HG03175 (cell line): ENCODE measurements at regions not wholly inside any gene's neighbourhood (a gene's known extent, or its start where the extent isn't known, plus 50 kb on each side); places are given as distances from the start of the nearest gene placed in this dataset.
"Not testable (repeated sequence)": the region's sequence is repeated elsewhere in the genome, so short reads cannot be mapped to it uniquely, and the experiment has no call there.

Source experiments
- ATAC-seq: cut with Tn5 transposase; IDR thresholded peaks from one replicate; pipeline ENCODE4 v1.9.1; 2021; ENCODE audit warnings: mild to moderate bottlenecking, moderate library complexity; ENCODE audit not compliant: unreplicated experiment

- ATAC-seq: no peak
Observed at GRCh38 chr3:174536319-174536718, 322.8 kb upstream of the NAALADL2 start.

- no peak for ATAC-seq
Observed at GRCh38 chr3:174538151-174538550, 321.0 kb upstream of the NAALADL2 start.

- ATAC-seq: no peak
Observed at GRCh38 chr3:174540116-174540908, 318.8 kb upstream of the NAALADL2 start.

DNA sequence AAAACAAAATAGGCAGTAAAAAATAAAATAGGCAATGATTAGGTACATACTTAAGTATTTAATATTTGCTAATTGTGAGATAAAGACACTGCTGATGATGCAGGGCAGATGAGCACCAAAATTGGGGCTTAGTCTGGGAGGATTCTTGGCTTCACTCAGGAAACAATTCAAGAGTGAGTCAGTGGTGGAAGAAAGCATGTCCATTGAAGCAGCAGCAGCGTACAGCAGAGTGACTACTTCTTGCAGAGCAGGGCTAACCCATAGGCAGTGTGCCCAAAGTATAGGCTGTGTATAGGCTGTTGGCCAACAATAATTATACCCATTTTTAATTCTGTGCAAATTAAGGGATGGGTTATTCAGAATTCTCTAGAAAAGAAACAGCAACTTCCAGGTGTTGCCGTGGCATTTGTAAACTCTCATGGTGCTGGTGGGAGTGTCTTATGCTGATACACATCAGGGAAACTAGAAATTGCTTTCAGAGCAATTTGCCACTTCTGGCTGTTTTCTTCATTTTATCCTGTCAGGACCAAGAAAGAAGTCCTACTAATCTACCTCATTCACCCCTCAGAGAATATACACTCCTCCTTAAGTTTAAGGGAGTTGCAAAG, 317.3 kb upstream of the NAALADL2 start:
- no peak for ATAC-seq

- ATAC-seq: no peak
Observed at GRCh38 chr3:174547801-174548435, 311.2 kb upstream of the NAALADL2 start.

DNA sequence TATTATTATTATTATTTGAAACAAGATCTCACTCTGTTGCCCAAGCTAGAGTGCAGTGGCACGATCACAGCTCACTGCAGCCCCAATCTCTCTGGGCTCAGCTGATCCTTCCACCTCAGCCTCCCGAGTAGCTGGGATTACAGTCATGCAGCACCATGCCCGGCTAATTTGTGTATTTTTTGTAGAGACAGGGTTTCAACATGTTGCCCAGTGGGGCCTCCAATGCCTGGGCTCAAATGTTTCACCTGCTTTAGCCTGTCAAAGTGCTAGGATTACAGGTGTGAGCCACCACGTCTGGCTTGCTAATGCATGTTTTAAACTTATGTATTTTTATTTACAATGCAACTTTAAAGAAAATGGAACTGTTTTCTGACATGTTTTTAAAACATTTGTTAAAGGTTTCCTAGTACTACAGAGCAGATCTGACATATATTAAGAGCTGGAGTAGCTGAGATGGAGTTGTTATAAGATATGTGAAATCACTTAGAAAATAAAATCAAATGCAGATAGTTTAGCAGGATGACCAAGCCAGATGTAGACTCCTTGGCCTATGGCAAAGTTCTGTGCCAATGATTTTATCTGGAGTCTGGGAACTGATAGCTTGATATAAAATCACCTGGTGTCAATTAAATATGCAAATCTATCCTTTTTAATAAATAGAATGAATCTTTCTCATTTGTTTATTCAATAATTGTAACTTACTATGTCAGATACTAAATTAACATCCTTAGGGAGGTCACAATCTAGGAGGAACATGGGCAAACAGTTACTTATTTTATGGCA, 310.1 kb upstream of the NAALADL2 start:
- ATAC-seq: no peak

DNA sequence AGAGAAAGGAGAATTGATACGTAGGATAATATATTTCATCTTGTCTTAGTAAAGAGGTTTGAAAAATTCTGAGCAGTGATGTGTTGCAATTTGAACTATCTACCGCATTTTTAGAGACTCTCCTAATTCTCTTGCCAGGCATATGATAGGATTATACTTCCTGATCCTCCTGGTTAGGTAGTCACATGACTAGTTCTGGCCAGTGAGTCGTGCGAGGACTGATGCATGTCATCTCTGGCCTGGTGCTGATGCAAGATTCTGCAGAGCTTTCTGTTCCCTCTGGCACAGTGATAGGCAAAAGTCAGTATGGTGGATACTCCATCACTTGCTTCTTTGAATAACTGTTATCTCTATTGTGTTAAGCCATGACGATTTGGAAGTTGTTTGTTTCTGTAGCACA, 277.6 kb upstream of the NAALADL2 start:
- ATAC-seq: no peak

GRCh38 chr3:174583396-174583795, 275.7 kb upstream of the NAALADL2 start:
- no peak for ATAC-seq

DNA sequence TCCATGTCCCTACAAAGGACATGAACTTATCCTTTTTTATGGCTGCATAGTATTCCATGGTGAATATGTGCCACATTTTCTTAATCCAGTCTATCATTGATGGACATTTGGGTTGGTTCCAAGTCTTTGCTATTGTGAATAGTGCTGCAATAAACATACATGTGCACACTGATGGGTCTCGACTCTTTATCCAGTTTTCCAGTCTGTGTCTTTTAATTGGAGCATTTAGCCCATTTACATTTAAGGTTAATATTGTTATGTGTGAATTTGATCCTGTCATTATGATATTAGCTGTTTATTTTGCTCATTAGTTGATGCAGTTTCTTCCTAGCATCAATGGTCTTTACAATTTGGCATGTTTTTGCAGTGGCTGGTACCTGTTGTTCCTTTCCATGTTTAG, 272.0 kb upstream of the NAALADL2 start:
- ATAC-seq: not testable (repeated sequence)

DNA sequence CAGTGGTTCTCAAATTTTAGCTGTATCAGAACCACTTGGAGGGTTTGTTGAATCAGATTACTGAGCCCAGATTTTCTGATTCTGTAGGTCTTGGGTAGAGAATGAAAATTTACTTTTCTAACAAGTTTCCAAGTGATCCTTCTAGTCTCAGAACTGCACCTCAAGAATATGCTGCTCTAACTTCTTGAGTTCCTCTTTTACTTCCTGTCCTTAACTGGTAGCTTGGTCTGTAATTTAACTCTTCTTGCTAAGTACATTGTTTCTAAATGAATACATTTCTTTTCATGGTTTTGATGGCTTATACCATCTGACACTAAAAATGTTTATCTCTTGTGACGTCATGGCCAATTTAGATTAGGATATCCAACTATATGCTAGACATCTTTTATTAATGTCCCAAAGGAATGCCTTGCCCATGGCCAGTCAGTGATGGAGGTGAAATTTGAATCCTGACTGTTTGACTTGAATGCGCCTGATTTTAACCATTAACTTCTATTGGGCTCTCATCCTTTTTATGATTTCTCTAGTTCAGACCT, 262.6 kb upstream of the NAALADL2 start:
- no peak for ATAC-seq

GRCh38 chr3:174598885-174599439, 260.2 kb upstream of the NAALADL2 start:
- ATAC-seq: no peak

DNA sequence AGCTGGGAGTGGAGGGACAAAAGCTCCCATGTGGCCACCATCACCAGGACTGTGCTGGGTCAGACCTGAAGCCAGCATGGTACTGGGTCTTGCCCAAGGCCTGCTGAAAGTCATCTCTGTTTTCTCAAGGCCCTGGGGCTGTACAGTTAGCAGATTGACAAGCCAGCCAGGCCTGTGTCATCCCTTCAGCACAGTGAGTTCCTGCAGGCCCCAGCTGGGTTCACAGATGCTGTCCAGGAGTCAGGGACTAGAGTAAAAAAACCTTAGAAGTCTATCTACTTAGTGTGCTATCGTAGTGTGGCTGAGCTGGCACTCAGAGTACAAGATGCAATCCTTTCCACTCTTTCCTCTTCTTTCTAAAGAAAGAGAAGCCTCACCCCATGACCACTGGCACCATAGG, 246.0 kb upstream of the NAALADL2 start:
- ATAC-seq: no peak

GRCh38 chr3:174614036-174614435, 245.1 kb upstream of the NAALADL2 start:
- no peak for ATAC-seq

GRCh38 chr3:174618368-174619080, 240.6 kb upstream of the NAALADL2 start:
- ATAC-seq: no peak

DNA sequence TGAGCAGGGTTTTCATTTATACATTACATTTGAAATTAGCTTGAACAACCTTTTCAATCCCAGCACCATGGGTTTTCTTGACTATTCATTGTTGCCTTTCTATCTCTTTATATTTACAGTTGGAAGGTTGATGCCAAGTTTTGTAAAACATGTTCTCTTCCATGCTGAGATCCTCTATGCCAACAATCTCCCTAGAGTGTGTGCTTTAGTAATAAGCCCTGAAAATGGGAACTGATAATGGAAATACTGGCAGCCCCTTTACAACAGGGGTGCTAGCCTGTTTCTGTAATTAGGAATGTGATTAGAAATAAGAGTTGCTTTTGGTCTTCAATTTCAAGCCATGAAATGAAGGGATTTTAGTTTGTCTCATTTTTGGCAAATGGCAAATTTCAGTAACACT, 239.9 kb upstream of the NAALADL2 start:
- ATAC-seq: no peak

DNA sequence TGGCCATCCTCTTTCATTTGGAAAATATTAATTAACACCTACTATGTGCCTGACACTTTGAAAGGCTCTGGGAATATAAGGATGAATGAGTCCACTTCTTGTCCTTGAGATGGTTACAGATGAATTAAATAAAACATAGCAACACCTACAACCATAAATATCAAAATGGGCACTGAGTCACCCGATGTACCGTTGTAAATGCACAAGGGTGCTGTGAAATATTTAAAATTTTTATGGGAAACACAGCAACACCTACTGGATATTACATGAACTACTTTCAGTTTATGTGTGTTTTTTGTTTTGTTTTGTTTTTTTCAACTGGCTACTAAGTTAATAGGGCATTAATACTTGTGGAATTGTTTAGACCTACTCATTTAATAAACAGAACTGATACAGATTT, 239.0 kb upstream of the NAALADL2 start:
- ATAC-seq: no peak

DNA sequence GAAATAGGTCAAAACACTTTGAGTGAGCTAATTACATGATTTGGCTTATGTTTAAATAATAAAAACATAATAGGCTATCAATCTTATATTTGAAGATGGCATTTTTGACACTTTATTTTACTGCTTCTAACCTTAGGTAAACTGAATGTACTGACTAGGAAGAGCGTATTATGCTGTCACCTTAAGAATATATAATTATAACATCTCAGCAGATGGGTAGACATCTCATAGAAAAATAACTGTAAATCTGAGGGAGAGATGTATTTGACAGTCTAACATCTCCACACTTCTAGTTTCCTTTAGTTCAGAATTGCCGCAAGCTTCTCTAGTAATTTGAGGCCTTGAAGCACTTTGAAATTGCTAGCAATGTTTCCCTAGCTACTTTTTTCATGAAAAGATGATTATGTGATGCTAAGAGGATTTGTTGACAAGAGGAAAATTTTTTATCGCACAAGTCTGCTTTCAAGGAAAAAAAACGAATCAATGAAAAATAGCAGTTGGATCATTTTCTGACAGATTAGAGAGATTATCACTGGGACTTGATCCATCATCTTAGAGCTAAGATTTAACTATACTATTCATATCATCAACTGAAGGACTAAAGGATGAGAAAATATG, 238.2 kb upstream of the NAALADL2 start:
- ATAC-seq: no peak

- no peak for ATAC-seq
Observed at GRCh38 chr3:174633342-174633741, 225.8 kb upstream of the NAALADL2 start.

GRCh38 chr3:174636451-174636850, 222.7 kb upstream of the NAALADL2 start:
- no peak for ATAC-seq

DNA sequence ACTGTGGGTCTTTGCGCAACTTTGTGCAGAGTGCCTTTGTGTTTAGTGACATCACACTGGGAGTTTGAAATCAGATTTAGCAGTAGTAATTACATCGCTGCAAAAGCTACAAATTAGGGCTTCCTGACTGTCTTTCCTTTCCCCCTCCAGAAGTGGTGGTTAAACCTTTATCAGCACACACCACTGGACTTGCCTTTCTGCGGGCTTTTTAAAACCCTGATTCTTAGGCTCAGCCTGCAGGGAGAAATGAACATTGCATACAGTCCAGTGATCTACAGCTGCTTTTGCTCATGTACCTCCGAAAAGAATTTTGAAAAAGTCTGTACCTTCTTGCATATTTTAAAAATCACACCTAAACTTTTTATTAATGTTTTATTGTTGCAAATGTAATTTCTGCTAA, 219.7 kb upstream of the NAALADL2 start:
- ATAC-seq: no peak
